Umbilical cord (tissue), 1 donor: ENCODE measurements at regions not wholly inside any gene's neighbourhood (a gene's known extent, or its start where the extent isn't known, plus 50 kb on each side); places are given as distances from the start of the nearest gene placed in this dataset.
A peak's percentile ranks its signal among the peaks of the same experiment; 100 is the strongest.

Source experiments
- DNase-seq: peaks from one replicate; pipeline ENCODE4 v3.0.0-alpha.2; 2015; ENCODE audit warnings: low spot score

DNA sequence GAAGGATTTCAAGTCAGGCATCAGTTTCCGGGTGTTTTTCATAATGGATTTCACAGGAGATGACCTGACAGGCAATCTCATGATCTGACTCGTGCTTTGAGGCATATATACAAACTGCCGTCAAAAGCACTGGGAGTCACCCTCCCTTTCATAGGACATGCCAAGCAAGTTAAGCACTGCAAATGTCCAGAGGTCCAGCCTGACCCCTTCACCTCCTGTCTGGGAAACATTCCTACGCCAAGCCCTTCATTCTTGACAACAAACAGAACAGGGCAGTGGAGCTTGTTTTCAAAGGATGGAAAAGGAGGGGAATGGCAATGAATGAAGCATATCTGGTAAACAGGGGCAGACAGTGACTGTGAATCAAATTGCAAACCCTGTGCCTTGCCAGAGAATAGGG is 963.6 kb downstream of the BCL11A start:
- DNase-seq, result no peak

GRCh38 chr2:59588286-59588685 is 965.2 kb downstream of the BCL11A start:
- no peak for DNase-seq

DNA sequence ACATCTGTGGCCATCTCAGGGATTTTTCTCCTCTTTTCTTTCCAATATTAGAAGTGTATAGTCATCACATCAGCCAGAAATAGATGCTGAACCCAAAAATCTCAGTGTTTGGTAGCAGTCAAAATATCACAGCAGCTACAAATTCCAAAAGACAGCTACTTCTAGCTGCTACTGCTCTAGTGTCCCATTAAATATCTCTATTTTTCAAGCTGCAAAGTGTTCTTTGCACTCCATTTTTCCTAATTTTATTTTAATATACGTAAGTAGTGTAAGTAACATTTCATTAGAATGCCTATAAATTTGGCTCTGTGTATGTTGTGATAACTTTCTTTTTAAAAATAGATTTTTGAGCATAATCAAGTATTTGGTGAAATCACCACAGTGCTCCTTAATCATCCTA is 967.3 kb downstream of the BCL11A start:
- no peak for DNase-seq

- DNase-seq, result no peak
These were observed 967.8 kb downstream of the BCL11A start for GRCh38 chr2:59585655-59586054.

DNA sequence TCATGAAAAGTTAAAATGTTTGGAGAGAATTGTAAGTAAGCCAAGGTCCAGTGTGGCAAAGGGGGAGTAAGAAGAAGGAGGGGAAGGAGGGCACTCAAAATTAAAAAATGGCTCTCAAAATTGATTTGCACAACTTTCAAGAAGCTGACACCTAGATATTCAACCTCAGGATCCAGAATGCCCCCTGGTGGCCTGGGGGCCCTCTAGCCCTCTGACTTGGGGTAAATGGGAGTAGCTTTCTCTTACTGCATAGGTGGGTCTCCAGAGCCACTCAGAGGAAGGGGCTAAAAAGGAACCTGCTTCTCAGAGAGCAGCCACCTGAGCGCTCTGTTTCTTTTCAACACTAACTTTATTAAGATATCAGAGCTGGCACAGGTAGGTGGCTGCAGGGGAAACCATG is 968.5 kb downstream of the BCL11A start:
- no peak for DNase-seq

DNA sequence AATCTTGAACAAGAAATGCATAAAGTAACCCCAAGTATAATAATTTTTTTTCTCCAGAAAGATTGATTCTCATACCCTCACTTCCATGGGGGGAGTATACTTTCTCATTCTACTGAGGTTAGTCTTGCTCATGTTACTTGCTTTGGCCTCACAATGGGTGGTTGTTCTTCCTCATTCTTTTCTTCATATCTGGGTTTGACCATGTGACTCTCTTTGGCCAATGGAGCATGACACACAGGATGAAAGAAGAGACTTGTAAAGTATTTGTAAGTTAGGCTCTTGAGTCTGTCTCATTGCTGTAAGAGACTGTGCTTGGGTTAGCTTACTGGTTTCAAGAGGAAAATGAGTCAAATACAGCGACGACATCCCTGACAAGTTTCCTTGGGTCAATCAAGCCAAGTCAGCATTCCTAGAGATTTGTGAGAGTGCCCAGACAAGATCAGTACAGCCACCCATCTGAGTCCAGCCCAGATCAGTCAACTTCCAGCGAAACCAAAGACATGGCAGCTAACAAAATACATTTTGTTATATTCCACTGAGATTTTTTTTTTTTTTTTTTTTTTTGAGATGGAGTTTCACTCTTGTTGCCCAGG is 970.2 kb downstream of the BCL11A start:
- no peak for DNase-seq

DNA sequence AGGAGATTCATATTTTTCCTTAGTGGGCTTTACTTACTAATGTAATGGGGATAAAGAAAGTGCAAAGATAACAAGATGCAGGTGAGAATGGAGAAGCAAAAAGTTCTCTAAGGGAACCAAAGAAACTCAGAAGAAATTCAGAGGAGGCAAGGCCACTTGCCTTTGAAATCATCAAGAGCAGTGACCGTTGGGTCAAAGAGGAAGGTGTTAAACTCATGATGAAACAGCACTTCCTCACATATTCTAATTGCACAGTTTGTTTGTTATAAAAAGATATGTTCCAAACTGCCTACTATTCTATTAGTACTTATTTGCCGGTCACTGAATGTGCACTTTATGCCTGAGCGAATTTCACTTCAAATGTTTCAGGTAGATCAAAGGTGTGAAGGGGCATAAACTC is 975.1 kb downstream of the BCL11A start:
- DNase-seq, result no peak

DNA sequence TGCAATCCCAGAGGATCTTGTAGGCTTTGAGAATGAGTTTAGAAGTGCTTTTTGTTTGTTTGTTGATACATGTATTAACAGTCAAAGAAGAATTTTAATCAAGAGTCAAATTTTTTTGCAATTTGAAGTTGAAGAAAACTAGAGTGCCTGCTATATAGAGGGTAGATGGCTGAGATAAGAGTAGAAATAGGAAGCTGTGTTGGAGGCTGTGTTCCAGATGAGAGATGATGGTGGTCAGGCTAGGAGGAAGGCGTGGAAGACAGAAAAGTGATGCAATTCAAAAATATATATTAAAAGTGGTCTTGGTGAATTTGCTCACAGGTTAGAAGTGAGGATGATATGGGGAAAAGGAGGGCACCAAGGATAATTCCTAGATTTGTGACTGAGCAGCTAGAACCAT is 978.3 kb downstream of the BCL11A start:
- no peak for DNase-seq

DNA sequence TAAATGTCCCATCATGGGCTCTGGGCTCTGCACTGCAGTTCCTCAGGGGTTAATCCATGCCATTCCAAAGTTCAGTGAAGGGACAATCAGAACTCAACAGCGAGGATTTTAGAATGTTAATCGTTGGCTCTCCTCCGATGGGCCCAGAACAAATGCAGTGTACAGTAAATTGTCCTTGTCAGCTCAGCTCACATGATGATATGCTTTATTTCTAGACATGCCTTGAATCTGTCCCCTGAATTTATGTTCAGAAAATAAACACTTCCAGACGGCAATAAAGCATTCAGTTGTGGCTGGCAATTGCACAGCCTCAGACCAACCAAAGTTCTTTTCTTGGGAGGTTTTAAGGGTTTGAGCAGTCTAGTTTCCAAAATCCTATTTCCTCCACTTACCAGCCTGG is 981.2 kb downstream of the BCL11A start:
- no peak for DNase-seq

DNA sequence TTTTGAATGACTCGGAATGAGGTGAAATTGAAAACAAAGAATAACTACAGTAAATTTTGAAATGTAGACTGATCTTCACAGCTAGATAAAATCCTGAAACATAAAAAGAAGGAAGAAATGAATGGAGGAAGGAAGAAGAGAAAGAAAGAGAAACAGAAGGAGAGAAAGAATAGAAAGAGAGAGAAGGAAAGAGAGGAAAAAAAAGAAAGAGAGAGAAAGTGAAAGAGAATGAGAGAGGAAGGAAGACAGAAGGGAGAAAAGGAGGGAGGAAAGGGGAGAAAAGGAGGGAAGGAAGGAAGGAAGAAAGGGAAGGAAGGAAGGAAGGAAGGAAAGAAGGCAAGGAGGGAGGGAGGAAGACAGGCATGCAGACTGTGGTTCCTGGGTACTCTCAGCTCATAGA is 982.6 kb downstream of the BCL11A start:
- DNase-seq, result no peak

DNA sequence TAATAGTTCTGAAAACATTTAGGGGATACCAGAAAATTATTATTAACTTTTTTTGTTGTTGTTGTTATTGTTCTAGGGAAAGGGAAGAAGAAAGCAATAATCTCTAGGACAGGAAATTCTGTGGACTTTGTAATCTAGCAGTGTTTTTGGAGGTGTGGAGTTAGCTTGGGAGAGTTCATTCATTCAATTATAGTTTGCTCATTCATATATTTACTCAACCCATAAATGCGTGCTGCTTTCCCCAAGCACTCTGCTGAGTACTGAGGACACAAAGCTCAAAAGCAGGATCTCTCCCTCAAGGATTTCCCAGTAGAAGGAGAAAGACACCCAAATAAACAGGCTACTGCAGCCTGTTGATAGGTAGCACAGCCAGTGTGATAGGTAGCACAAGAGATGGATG is 984.3 kb downstream of the BCL11A start:
- DNase-seq, result no peak

- DNase-seq, result peak; percentile 17
These were observed 985.0 kb downstream of the BCL11A start for GRCh38 chr2:59568461-59568860.

GRCh38 chr2:59567151-59567550 is 986.3 kb downstream of the BCL11A start:
- peak; percentile 71 for DNase-seq

DNA sequence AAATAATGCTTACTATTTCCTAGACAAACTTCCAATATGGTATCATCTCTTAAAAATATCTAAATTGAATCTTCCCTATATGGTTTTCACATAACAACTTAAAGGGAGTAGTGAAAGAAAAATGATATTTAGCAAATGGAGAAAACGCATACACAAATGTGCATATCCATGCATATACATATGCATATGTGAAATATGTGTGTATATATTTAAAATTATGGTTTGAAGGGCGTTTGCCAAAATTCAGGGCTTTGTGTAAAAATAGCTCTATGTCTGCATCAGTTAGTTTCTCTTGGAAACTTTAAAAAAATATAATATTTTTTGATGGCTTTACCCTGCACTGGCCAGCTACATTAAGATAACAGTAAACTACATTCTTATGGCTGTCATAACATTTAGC is 986.7 kb downstream of the BCL11A start:
- no peak for DNase-seq

GRCh38 chr2:59561281-59561680 is 992.2 kb downstream of the BCL11A start:
- DNase-seq, result no peak

DNA sequence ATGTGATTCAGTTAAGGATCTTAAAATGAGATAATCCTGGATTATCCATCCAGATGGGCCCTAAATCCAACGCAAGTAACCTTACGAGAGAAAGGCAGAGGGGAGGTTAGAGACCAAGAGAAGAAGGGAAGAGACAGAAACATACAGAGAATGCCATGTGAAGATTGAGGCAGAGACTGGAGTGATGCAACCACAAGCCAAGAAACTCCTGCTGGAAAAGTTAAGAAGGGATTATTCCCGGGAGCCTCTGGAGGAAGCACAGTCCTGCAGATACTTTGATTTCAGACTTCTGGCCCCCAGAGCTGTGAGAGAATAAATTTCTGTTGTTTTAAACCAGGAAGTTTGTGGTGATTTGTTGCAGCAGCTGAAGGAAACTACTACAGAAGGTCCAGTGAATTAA is 992.7 kb downstream of the BCL11A start:
- peak; percentile 56 for DNase-seq

DNA sequence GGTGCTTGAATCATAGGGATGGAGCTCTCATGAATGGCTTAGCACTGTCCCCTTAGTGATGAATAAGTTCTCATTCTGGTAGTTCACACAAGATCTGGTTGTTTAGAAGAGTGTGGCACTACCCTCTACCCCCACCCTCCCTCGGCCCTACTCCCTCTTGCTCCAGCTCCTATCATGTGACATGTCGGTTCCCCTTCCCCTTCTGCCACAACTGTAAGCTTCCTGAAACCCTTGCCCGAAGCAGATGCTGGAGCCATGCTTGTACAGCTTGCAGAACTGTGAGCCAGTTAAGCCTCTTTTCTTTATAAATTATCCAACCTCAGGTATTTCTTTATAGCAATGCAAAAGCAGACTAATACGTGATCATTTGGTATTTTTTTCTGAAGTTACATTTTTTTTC is 1012.6 kb downstream of the BCL11A start:
- DNase-seq, result no peak

DNA sequence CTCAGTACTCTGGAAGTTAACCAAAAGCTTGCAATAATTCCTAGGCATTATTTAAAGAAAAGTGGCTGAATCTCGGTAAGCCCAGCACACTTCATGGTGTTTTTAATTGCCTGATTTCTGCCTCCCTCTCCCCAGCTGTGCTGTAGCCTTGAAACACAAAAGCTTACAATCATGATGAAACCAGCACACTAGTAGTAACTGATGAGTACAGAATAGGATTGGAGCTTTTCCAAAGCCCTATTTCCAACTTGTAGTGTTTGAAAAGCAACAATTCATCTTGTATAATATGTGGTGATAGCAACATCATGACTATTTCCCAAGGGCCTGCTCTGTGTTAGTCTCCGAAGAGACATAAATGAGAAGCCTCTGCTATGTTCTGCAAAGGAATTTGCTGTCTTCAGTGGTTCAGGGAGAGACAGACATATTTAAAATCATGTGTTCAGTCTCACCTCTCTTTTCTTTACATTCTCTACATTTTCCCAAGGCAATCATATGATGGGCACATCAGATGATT is 1015.0 kb downstream of the BCL11A start:
- DNase-seq, result peak; percentile 69

- DNase-seq, result no peak
These were observed 1020.6 kb downstream of the BCL11A start for GRCh38 chr2:59532808-59533207.

GRCh38 chr2:59530258-59530657 is 1023.2 kb downstream of the BCL11A start:
- peak; percentile 48 for DNase-seq

- DNase-seq, result peak; percentile 83
These were observed 1023.7 kb downstream of the BCL11A start for GRCh38 chr2:59529726-59530125.

DNA sequence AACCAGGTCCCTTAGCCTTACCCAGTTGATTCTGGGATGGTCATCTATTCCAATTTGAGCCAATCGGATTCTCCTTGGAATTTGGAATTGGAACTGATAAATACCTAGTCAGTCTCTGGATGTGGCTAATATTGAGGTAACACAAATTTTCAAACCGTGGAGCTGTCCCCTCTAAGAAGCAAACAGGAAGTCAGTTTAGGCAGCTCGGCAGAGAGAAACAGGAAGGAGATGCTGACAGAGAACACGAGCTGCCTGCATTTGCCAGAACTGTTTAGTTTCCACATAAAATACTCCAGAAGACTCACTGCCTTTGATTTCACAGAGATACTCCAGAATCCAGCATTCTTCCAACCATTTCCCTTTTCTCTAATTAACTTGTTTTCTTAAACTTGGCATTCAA is 1024.9 kb downstream of the BCL11A start:
- DNase-seq, result peak; percentile 15

GRCh38 chr2:59502981-59503380 is 1050.5 kb downstream of the BCL11A start:
- no peak for DNase-seq

GRCh38 chr2:59490994-59491393 is 1062.5 kb downstream of the BCL11A start:
- no peak for DNase-seq
